DOHH2 (cell line): ENCODE measurements at regions not wholly inside any gene's neighbourhood (a gene's known extent, or its start where the extent isn't known, plus 50 kb on each side); places are given as distances from the start of the nearest gene placed in this dataset.

ENCODE experiments used
- H3F3A ChIP-seq: fragments of 200-600 bp; sonication (generic), shearing (Covaris generic); 2 replicates; pipeline ENCODE4 v1.6.0; 2016; ENCODE audit warnings: antibody characterized with exemption, mild to moderate bottlenecking; ENCODE audit not compliant: control insufficient read depth, insufficient read depth
- H3K27ac ChIP-seq: fragments of 200-600 bp; sonication (generic); 2 replicates; pipeline ENCODE4 v1.5.1; 2014; ENCODE audit warnings: low read depth, mild to moderate bottlenecking, low read length, moderate library complexity
- H3K27me3 ChIP-seq: fragments of 200-600 bp; sonication (generic); 2 replicates; pipeline ENCODE4 v1.6.1; 2014; ENCODE audit warnings: mild to moderate bottlenecking, low read length, mixed read lengths; ENCODE audit not compliant: control insufficient read depth
- H3K36me3 ChIP-seq: fragments of 200-600 bp; sonication (generic); 2 replicates; pipeline ENCODE4 v1.6.1; 2014; ENCODE audit warnings: mild to moderate bottlenecking, low read length, moderate library complexity, mixed read lengths; ENCODE audit not compliant: control insufficient read depth
- H3K4me1 ChIP-seq: fragments of 200-600 bp; sonication (generic); 2 replicates; pipeline ENCODE4 v1.6.1; 2014; ENCODE audit warnings: mild to moderate bottlenecking, low read length, mixed read lengths; ENCODE audit not compliant: control insufficient read depth
- H3K4me2 ChIP-seq: fragments of 200-600 bp; sonication (generic); 2 replicates; pipeline ENCODE4 v1.6.0; 2014; ENCODE audit warnings: mild to moderate bottlenecking, low read length, moderate library complexity
- H3K4me3 ChIP-seq: fragments of 200-600 bp; sonication (generic); 2 replicates; pipeline ENCODE4 v1.5.1; 2014; ENCODE audit warnings: mild to moderate bottlenecking, low read length, mixed read lengths
- H3K79me2 ChIP-seq: fragments of 200-600 bp; sonication (generic); 2 replicates; pipeline ENCODE4 v1.6.1; 2014; ENCODE audit warnings: mild to moderate bottlenecking, low read length, mixed read lengths; ENCODE audit not compliant: control insufficient read depth
- H3K9me2 ChIP-seq: fragments of 200-600 bp; sonication (generic); replicated peaks from 2 replicates; pipeline ENCODE4 v1.6.1; 2014; ENCODE audit warnings: mild to moderate bottlenecking, low read length, mixed read lengths; ENCODE audit not compliant: control insufficient read depth
- H3K9me3 ChIP-seq: fragments of 200-600 bp; sonication (generic); 2 replicates; pipeline ENCODE4 v1.6.1; 2014; ENCODE audit warnings: antibody characterized with exemption, low read length, mixed read lengths; ENCODE audit not compliant: control insufficient read depth, insufficient read depth
- H4K20me1 ChIP-seq: fragments of 200-600 bp; sonication (generic); 2 replicates; pipeline ENCODE4 v1.6.0; 2014; ENCODE audit warnings: low read depth, mild to moderate bottlenecking, antibody characterized with exemption, low read length, moderate library complexity; ENCODE audit not compliant: control insufficient read depth, insufficient read depth
- CTCF ChIP-seq: fragments of 200-600 bp; sonication (generic); IDR thresholded peaks from one replicate; pipeline ENCODE4 v1.5.1; 2014; ENCODE audit warnings: antibody characterized with exemption, mild to moderate bottlenecking, low read depth, low read length; ENCODE audit not compliant: poor library complexity, severe bottlenecking
- EZH2phosphoT487 ChIP-seq: fragments of 200-600 bp; sonication (generic); IDR thresholded peaks from 2 replicates; pipeline ENCODE4 v1.6.1; 2017; ENCODE audit warnings: borderline replicate concordance, mild to moderate bottlenecking, antibody characterized with exemption, low read length, moderate library complexity, mixed read lengths

GRCh38 chr2:62407401-62407800, 98.6 kb downstream of the TMEM17 start:
- no peaks in the 10 kb centered on the region for H3K9me2 ChIP-seq
- no peaks in the 10 kb centered on the region; the same call in 1 of the 2 replicates for H3K27me3 ChIP-seq
- TF ChIP-seq EZH2phosphoT487, result no peak
- no peak for TF ChIP-seq CTCF
- no peaks in the 10 kb centered on the region for H3K36me3 ChIP-seq
- H3F3A ChIP-seq, result no peaks in the 10 kb centered on the region
- H4K20me1 ChIP-seq, result no peaks in the 10 kb centered on the region
- H3K79me2 ChIP-seq, result no peaks in the 10 kb centered on the region
- no peaks in the 10 kb centered on the region for H3K9me3 ChIP-seq
- H3K4me3 ChIP-seq, result no peak overlapping the region
- peaks cover 8% of the 10 kb centered on the region for H3K4me1 ChIP-seq
- no peak overlapping the region for H3K4me2 ChIP-seq
- no peak overlapping the region for H3K27ac ChIP-seq

- Histone ChIP-seq H3K4me1 (peaks cover 4% of the 10 kb centered on the region), H3K4me2 (no peak overlapping the region), H3K27me3 (no peaks in the 10 kb centered on the region), H3K9me3 (no peaks in the 10 kb centered on the region), H4K20me1 (no peaks in the 10 kb centered on the region), H3K4me3 (no peak overlapping the region), H3K27ac (no peak overlapping the region), H3F3A (no peaks in the 10 kb centered on the region), H3K79me2 (no peaks in the 10 kb centered on the region), H3K36me3 (no peaks in the 10 kb centered on the region), H3K9me2 (no peaks in the 10 kb centered on the region)
- TF ChIP-seq EZH2phosphoT487 (no peak), CTCF (no peak)
Measured at GRCh38 chr2:62406573-62407043, 99.4 kb downstream of the TMEM17 start.

- 0 out of 2 replicates have a peak, but pooled peaks cover 3% of the 10 kb centered on the region for H3K4me1 ChIP-seq
Measured at GRCh38 chr2:62404913-62405312, 101.1 kb downstream of the TMEM17 start.

More at GRCh38 chr2:62404913-62405312, 101.1 kb downstream of the TMEM17 start:
- Histone ChIP-seq H3K4me3 (no peak overlapping the region), H3K79me2 (no peaks in the 10 kb centered on the region), H3K4me2 (no peak overlapping the region), H3K27me3 (no peaks in the 10 kb centered on the region), H4K20me1 (no peaks in the 10 kb centered on the region), H3K36me3 (no peaks in the 10 kb centered on the region), H3K27ac (no peak overlapping the region), H3K9me2 (no peaks in the 10 kb centered on the region), H3K9me3 (no peaks in the 10 kb centered on the region), H3F3A (no peaks in the 10 kb centered on the region)
- TF ChIP-seq EZH2phosphoT487 (no peak), CTCF (no peak)
